ENCODE measurements at regions not wholly inside any gene's neighbourhood (a gene's known extent, or its start where the extent isn't known, plus 50 kb on each side); places are given as distances from the start of the nearest gene placed in this dataset.

DNA sequence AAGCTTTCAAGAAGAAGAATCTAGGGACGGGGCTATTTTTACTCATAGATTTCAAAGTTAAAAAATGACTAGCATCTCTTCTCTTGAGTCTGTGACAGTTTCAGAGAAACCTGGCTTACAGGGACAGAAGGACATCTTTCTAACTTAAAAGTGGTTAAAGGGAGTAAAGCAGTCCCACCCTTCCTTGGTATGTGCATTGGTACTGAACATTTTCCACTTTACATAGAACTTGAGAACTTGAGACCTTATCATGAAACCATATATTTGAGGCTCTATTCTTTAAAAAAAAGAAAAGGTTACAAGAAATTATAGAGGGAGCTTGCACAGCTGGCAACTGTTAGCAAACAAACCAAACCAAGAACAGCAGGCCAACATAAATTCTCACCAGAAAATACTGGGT is 73.4 kb upstream of the GAREM1 start:
- TF ChIP-seq, protein P1, sequence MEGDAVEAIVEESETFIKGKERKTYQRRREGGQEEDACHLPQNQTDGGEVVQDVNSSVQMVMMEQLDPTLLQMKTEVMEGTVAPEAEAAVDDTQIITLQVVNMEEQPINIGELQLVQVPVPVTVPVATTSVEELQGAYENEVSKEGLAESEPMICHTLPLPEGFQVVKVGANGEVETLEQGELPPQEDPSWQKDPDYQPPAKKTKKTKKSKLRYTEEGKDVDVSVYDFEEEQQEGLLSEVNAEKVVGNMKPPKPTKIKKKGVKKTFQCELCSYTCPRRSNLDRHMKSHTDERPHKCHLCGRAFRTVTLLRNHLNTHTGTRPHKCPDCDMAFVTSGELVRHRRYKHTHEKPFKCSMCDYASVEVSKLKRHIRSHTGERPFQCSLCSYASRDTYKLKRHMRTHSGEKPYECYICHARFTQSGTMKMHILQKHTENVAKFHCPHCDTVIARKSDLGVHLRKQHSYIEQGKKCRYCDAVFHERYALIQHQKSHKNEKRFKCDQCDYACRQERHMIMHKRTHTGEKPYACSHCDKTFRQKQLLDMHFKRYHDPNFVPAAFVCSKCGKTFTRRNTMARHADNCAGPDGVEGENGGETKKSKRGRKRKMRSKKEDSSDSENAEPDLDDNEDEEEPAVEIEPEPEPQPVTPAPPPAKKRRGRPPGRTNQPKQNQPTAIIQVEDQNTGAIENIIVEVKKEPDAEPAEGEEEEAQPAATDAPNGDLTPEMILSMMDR (conservative IDR thresholded peaks at IDR 0.05), result no peak
- no peak overlapping the region for H3K27ac ChIP-seq

- H3K27ac ChIP-seq, result no peak overlapping the region
- TF ChIP-seq, protein P1 (conservative IDR thresholded peaks at IDR 0.05), result no peak
These were observed 71.6 kb upstream of the GAREM1 start for GRCh38 chr18:32542221-32542798.

GRCh38 chr18:32530947-32531651 is 60.4 kb upstream of the GAREM1 start:
- TF ChIP-seq, protein P1 (conservative IDR thresholded peaks at IDR 0.05), result no peak
- no peak overlapping the region for H3K27ac ChIP-seq

DNA sequence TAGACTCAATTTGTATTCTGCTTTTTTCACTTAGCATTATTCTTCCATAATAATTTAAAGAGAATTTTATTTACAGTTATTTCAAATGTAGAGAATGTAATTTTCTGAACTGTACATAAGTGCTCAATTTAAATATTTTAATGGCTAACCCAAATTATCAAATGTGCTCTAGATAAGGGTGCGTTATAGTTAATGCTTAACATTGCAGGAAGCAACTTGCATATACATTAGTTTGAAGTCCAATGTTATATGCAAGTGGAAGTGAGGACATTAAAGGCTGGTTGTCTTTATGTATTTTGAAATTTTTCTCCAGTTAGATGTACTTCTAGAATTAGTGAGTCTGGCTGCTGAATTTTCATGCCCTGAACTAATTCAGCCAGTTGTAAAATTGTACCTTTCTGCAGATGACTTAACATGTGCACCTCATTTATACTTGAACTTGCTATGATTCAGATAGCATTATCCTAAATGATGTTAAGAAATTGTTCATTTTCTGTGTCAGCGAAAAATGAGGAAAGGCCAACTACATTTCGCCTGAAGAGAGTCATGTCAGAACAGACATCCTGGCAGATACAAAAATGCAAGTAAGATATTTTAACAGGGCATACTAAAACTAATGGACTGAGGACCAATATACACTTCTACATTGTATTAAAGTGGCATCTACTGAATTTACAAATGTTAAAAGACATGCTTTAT is 59.2 kb upstream of the GAREM1 start:
- TF ChIP-seq, protein P1 (conservative IDR thresholded peaks at IDR 0.05), result no peak
- no peak overlapping the region for H3K27ac ChIP-seq

DNA sequence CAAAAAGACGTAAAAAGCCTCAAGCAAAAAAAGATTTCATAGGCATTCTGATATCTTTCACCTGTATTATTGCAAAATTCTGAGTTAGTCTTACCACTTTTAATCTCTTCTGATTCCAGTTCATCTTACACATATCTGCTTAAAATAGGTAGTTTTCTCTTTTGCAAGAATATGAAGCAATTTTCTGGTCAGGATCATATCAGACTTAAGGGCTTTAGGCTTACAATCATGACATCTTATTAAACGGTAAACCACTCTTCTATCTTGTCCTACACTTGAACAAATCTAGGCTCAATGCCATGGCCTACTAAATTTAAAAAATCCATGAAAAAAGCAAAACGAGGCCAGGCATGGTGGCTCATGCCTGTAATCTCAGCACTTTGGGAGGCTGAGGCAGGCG is 50.1 kb upstream of the GAREM1 start:
- TF ChIP-seq, protein P1 (conservative IDR thresholded peaks at IDR 0.05), result no peak
- no peak overlapping the region for H3K27ac ChIP-seq
